Fibroblast of lung (primary cell): ENCODE measurements at regions not wholly inside any gene's neighbourhood (a gene's known extent, or its start where the extent isn't known, plus 50 kb on each side); places are given as distances from the start of the nearest gene placed in this dataset.

ENCODE experiments used
- EZH2 ChIP-seq: IDR thresholded peaks from 2 replicates; pipeline ENCODE4 v1.5.1; 2012; ENCODE audit warnings: low read length, control low read depth, mild to moderate bottlenecking; ENCODE audit errors: missing control alignments
- TF ChIP-seq, protein P1 (sequence below), 2 donors: IDR thresholded peaks in 1 of 2; conservative IDR thresholded peaks in 1 of 2; 1 replicate in 1 of 2; 2 replicates in 1 of 2; pipeline ENCODE4 v1.5.1; 2011 to 2012; ENCODE audit warnings: low read length in 2 of 2, control low read depth in 1 of 2, inconsistent platforms in 1 of 2, low read depth in 1 of 2, mild to moderate bottlenecking in 1 of 2

DNA sequence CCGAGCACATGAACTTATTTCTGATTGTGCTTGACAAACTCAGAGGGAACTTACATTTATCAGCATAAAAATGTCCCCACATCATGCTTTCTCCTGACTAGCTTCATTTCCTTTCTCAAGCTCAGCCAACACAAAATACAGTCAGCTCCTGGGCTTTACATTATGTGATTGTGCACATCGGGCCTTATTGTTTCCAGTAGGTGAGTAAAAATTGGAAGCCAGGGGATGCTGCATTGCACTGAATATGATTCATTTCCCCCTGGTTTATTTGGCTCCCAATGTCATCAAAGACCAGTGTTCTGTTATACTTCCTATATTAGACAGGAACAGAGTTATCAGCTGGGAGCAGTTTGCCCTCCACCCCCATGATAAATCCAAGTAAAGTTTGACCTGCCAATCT, 521.8 kb downstream of the RMST start:
- TF ChIP-seq, protein P1, sequence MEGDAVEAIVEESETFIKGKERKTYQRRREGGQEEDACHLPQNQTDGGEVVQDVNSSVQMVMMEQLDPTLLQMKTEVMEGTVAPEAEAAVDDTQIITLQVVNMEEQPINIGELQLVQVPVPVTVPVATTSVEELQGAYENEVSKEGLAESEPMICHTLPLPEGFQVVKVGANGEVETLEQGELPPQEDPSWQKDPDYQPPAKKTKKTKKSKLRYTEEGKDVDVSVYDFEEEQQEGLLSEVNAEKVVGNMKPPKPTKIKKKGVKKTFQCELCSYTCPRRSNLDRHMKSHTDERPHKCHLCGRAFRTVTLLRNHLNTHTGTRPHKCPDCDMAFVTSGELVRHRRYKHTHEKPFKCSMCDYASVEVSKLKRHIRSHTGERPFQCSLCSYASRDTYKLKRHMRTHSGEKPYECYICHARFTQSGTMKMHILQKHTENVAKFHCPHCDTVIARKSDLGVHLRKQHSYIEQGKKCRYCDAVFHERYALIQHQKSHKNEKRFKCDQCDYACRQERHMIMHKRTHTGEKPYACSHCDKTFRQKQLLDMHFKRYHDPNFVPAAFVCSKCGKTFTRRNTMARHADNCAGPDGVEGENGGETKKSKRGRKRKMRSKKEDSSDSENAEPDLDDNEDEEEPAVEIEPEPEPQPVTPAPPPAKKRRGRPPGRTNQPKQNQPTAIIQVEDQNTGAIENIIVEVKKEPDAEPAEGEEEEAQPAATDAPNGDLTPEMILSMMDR (conservative IDR thresholded peaks at IDR 0.05 in 1 of 2, IDR thresholded peaks at IDR 0.05 in 1 of 2; ENCODE audit: low read depth in 1 of 2, low read length in 2 of 2): no peak
- no peak for TF ChIP-seq EZH2
